TTC549 (cell line): ENCODE measurements at regions not wholly inside any gene's neighbourhood (a gene's known extent, or its start where the extent isn't known, plus 50 kb on each side); places are given as distances from the start of the nearest gene placed in this dataset.

ENCODE experiments used
- FAIRE-seq: peaks from 2 replicates; lab custom pipeline; 2012; peaks lifted over from hg19 to GRCh38; lab: Jason Lieb, UNC

- FAIRE-seq, result no peak
These were observed 833.6 kb upstream of the SOX9 start for GRCh38 chr17:71287071-71287823.

- FAIRE-seq, result no peak
These were observed 828.8 kb upstream of the SOX9 start for GRCh38 chr17:71292006-71292405.

- no peak for FAIRE-seq
These were observed 824.8 kb upstream of the SOX9 start for GRCh38 chr17:71296005-71296404.

- FAIRE-seq, result no peak
These were observed 819.8 kb upstream of the SOX9 start for GRCh38 chr17:71301063-71301462.

GRCh38 chr17:71302721-71303549 lies 817.9 kb upstream of the SOX9 start:
- FAIRE-seq, result no peak

GRCh38 chr17:71304498-71305158 lies 816.2 kb upstream of the SOX9 start:
- FAIRE-seq, result no peak

GRCh38 chr17:71313866-71314265 lies 807.0 kb upstream of the SOX9 start:
- FAIRE-seq, result no peak

- FAIRE-seq, result no peak
These were observed 805.3 kb upstream of the SOX9 start for GRCh38 chr17:71315568-71315967.

- no peak for FAIRE-seq
These were observed 804.5 kb upstream of the SOX9 start for GRCh38 chr17:71316176-71316897.

GRCh38 chr17:71320009-71320796 lies 800.6 kb upstream of the SOX9 start:
- FAIRE-seq, result no peak

GRCh38 chr17:71325117-71325516 lies 795.7 kb upstream of the SOX9 start:
- no peak for FAIRE-seq

- FAIRE-seq, result no peak
These were observed 794.9 kb upstream of the SOX9 start for GRCh38 chr17:71325886-71326285.

GRCh38 chr17:71327376-71328059 lies 793.3 kb upstream of the SOX9 start:
- FAIRE-seq, result no peak

- FAIRE-seq, result no peak
These were observed 791.3 kb upstream of the SOX9 start for GRCh38 chr17:71329310-71330098.

GRCh38 chr17:71330099-71330375 lies 790.8 kb upstream of the SOX9 start:
- no peak for FAIRE-seq

- FAIRE-seq, result no peak
These were observed 789.0 kb upstream of the SOX9 start for GRCh38 chr17:71331754-71332325.

GRCh38 chr17:71334048-71334751 lies 786.6 kb upstream of the SOX9 start:
- FAIRE-seq, result no peak

- no peak for FAIRE-seq
These were observed 785.6 kb upstream of the SOX9 start for GRCh38 chr17:71335212-71335611.

GRCh38 chr17:71337938-71338337 lies 782.9 kb upstream of the SOX9 start:
- no peak for FAIRE-seq
